ENCODE measurements at regions not wholly inside any gene's neighbourhood (a gene's known extent, or its start where the extent isn't known, plus 50 kb on each side); places are given as distances from the start of the nearest gene placed in this dataset.
A peak's percentile ranks its signal among the peaks of the same experiment; 100 is the strongest.

GRCh38 chr4:24140892-24141291 lies 251.0 kb upstream of the PPARGC1A start:
- ATAC-seq (no peak), DNase-seq (ENCODE audit: extremely low read depth in 1 of 4, low spot score in 3 of 4) (no peak), FAIRE-seq (no peak)
- Histone ChIP-seq H3K27me3 (ENCODE audit: control insufficient read depth in 2 of 2, insufficient read depth in 2 of 2, low read length in 2 of 2) (peaks cover 0 to 5% of the 10 kb centered on the region in 2 experiments; a peak in 2 of 5 replicates), H3K4me3 (no peak overlapping the region), H3K79me2 (ENCODE audit: control insufficient read depth, insufficient read depth, low read length) (no peaks in the 10 kb centered on the region), H2AFZ (ENCODE audit: low read depth, low read length) (no peak overlapping the region), H3K27ac (ENCODE audit: extremely low read depth, low read depth, low read length) (no peak overlapping the region), H3K36me3 (ENCODE audit: control insufficient read depth, insufficient read depth, low read length) (no peaks in the 10 kb centered on the region), H3K9ac (ENCODE audit: insufficient read depth in 1 of 2, low read depth in 2 of 2, low read length in 2 of 2) (no peak overlapping the region), H3K9me1 (ENCODE audit: control insufficient read depth, insufficient read depth, low read length) (no peaks in the 10 kb centered on the region), H4K20me1 (replicated peaks; ENCODE audit: control insufficient read depth, insufficient read depth, low read length) (no peaks in the 10 kb centered on the region), H3K4me1 (replicated peaks in 1 of 2; ENCODE audit: control insufficient read depth in 2 of 2, insufficient read depth in 2 of 2, low read length in 2 of 2) (no peaks in the 10 kb centered on the region), H3K9me3 (replicated peaks; ENCODE audit: control insufficient read depth, insufficient read depth, low read depth, low read length) (no peaks in the 10 kb centered on the region), H3K4me2 (ENCODE audit: insufficient read depth, low read length) (no peak overlapping the region)
- CTCF ChIA-PET (ENCODE audit: low intra/inter-chr PET ratio), result no interaction called here
- in situ Hi-C loops (cut with MboI) (no loop called here), intact Hi-C loops (cut with micrococcal nuclease) (no loop called here)
- POLR2A ChIA-PET, result interaction anchor here (1.0 kb wide), 1 partner anchor 21 kb away, joined by 4 read pairs; no protein-coding TSS in a partner anchor
- no TSS peak for BruUV-seq (replicated peaks)
- 0% methylated on average over 3 of the region's 3 CpGs for WGBS (ENCODE audit: insufficient coverage, low coverage, missing lambda C conversion rate)
- TF ChIP-seq LCOR (CRISPR knock-in tag; IDR thresholded peaks at IDR 0.05) (no peak), TEAD2 (tag; IDR thresholded peaks at IDR 0.05) (no peak), ZNF75A (CRISPR knock-in tag; IDR thresholded peaks at IDR 0.05) (no peak), MAFF (IDR thresholded peaks at IDR 0.05; ENCODE audit: low read length) (peak; percentile 51; the same call in 1 of the 2 replicates), ZNF398 (CRISPR knock-in tag; IDR thresholded peaks at IDR 0.05) (no peak), E4F1 (CRISPR knock-in tag; IDR thresholded peaks at IDR 0.05; ENCODE audit: borderline replicate concordance) (no peak), ZNF133 (CRISPR knock-in tag; IDR thresholded peaks at IDR 0.05) (no peak), SAP30 (IDR thresholded peaks at IDR 0.05; ENCODE audit: borderline replicate concordance, insufficient read depth, low read depth, low read length, poor library complexity, severe bottlenecking) (no peak), ZNF695 (CRISPR knock-in tag; IDR thresholded peaks at IDR 0.05) (no peak), MAFG (tag; conservative IDR thresholded peaks at IDR 0.05) (peak; percentile 68), FOXA1 (IDR thresholded peaks at IDR 0.05; ENCODE audit: borderline replicate concordance) (no peak), MXD1 (CRISPR knock-in tag; IDR thresholded peaks at IDR 0.05; ENCODE audit: borderline replicate concordance, poor library complexity, severe bottlenecking) (no peak), RBM22 (IDR thresholded peaks at IDR 0.05; ENCODE audit: low read depth, low read length, poor library complexity, severe bottlenecking) (no peak), PYGO2 (tag; IDR thresholded peaks at IDR 0.05) (no peak), MAFK (IDR thresholded peaks at IDR 0.05; ENCODE audit: low read length) (peak; percentile 36; the same call in 1 of the 2 replicates), TAF9B (IDR thresholded peaks at IDR 0.05; ENCODE audit: partially characterized antibody) (no peak), ZNF316 (IDR thresholded peaks at IDR 0.05) (peak; percentile 79), ZNF347 (CRISPR knock-in tag; IDR thresholded peaks at IDR 0.05; ENCODE audit: low read depth) (no peak), HDAC3 (IDR thresholded peaks at IDR 0.05; ENCODE audit: borderline replicate concordance, partially characterized antibody) (no peak)
